Glomerular visceral epithelial cell (primary cell): ENCODE measurements at regions not wholly inside any gene's neighbourhood (a gene's known extent, or its start where the extent isn't known, plus 50 kb on each side); places are given as distances from the start of the nearest gene placed in this dataset.

Experiments
- DNase-seq: peaks from one replicate; pipeline ENCODE4 v3.0.0-alpha.2; 2016; ENCODE audit errors: extremely low spot score

- DNase-seq, result peak; percentile 24
These were observed 193.5 kb upstream of the NBEA start for GRCh38 chr13:34748596-34748995.

- no peak for DNase-seq
These were observed 193.0 kb upstream of the NBEA start for GRCh38 chr13:34749046-34749445.

- no peak for DNase-seq
These were observed 191.8 kb upstream of the NBEA start for GRCh38 chr13:34750078-34750931.

GRCh38 chr13:34751044-34751443 lies 191.0 kb upstream of the NBEA start:
- DNase-seq, result no peak

- DNase-seq, result no peak
These were observed 190.6 kb upstream of the NBEA start for GRCh38 chr13:34751492-34751891.

- no peak for DNase-seq
These were observed 189.6 kb upstream of the NBEA start for GRCh38 chr13:34752283-34752960.

- DNase-seq, result no peak
These were observed 185.9 kb upstream of the NBEA start for GRCh38 chr13:34756136-34756535.

GRCh38 chr13:34756572-34756971 lies 185.5 kb upstream of the NBEA start:
- DNase-seq, result no peak

- DNase-seq, result no peak
These were observed 184.6 kb upstream of the NBEA start for GRCh38 chr13:34757441-34757840.

- no peak for DNase-seq
These were observed 183.4 kb upstream of the NBEA start for GRCh38 chr13:34758628-34759027.

GRCh38 chr13:34762312-34762711 lies 179.8 kb upstream of the NBEA start:
- DNase-seq, result peak; percentile 60

GRCh38 chr13:34764246-34764645 lies 177.8 kb upstream of the NBEA start:
- DNase-seq, result no peak

GRCh38 chr13:34765446-34766180 lies 176.5 kb upstream of the NBEA start:
- peak; percentile 61 for DNase-seq

- DNase-seq, result no peak
These were observed 174.3 kb upstream of the NBEA start for GRCh38 chr13:34767778-34768177.

- no peak for DNase-seq
These were observed 169.9 kb upstream of the NBEA start for GRCh38 chr13:34772206-34772605.

- DNase-seq, result no peak
These were observed 169.2 kb upstream of the NBEA start for GRCh38 chr13:34772881-34773280.

GRCh38 chr13:34776390-34776981 lies 165.6 kb upstream of the NBEA start:
- DNase-seq, result no peak

GRCh38 chr13:34777089-34777913 lies 164.8 kb upstream of the NBEA start:
- no peak for DNase-seq

GRCh38 chr13:34777914-34778303 lies 164.2 kb upstream of the NBEA start:
- DNase-seq, result no peak

GRCh38 chr13:34779171-34779570 lies 162.9 kb upstream of the NBEA start:
- no peak for DNase-seq

- DNase-seq, result no peak
These were observed 148.8 kb upstream of the NBEA start for GRCh38 chr13:34793301-34793700.
